GM23248 (cell line): ENCODE measurements at regions not wholly inside any gene's neighbourhood (a gene's known extent, or its start where the extent isn't known, plus 50 kb on each side); places are given as distances from the start of the nearest gene placed in this dataset.

Source experiments
- DNase-seq: peaks from one replicate; pipeline ENCODE4 v3.0.0-alpha.2; 2015
- H2AFZ ChIP-seq: fragments of 200-600 bp; sonication (generic); 2 replicates; pipeline ENCODE4 v1.6.1; 2016; ENCODE audit warnings: antibody characterized with exemption
- H3F3A ChIP-seq: fragments of 200-600 bp; sonication (generic); 2 replicates; pipeline ENCODE4 v1.6.1; 2016; ENCODE audit warnings: mild to moderate bottlenecking, antibody characterized with exemption, mixed run types; ENCODE audit not compliant: insufficient read depth
- H3K27ac ChIP-seq: fragments of 200-600 bp; sonication (generic); 2 replicates; pipeline ENCODE4 v1.5.1; 2016; ENCODE audit warnings: mild to moderate bottlenecking
- H3K27me3 ChIP-seq: fragments of 200-600 bp; sonication (generic); replicated peaks from 2 replicates; pipeline ENCODE4 v1.6.1; 2016; ENCODE audit warnings: mild to moderate bottlenecking; ENCODE audit not compliant: insufficient read depth
- H3K36me3 ChIP-seq: fragments of 200-600 bp; sonication (generic); 2 replicates; pipeline ENCODE4 v1.6.1; 2016; ENCODE audit warnings: low read depth, mild to moderate bottlenecking
- H3K4me1 ChIP-seq: fragments of 200-600 bp; sonication (generic); 2 replicates; pipeline ENCODE4 v1.6.1; 2016; ENCODE audit warnings: mild to moderate bottlenecking; ENCODE audit not compliant: insufficient read depth
- H3K4me2 ChIP-seq: fragments of 200-600 bp; sonication (generic); one replicate; pipeline ENCODE4 v1.6.1; 2016; ENCODE audit warnings: mild to moderate bottlenecking; ENCODE audit not compliant: unreplicated experiment
- H3K4me3 ChIP-seq: fragments of 200-600 bp; sonication (generic); 2 replicates; pipeline ENCODE4 v1.5.1; 2016; ENCODE audit warnings: mild to moderate bottlenecking
- H3K79me2 ChIP-seq: fragments of 200-600 bp; sonication (generic); 2 replicates; pipeline ENCODE4 v1.6.1; 2016; ENCODE audit warnings: mild to moderate bottlenecking; ENCODE audit not compliant: insufficient read depth
- H3K9ac ChIP-seq: fragments of 200-600 bp; sonication (generic); 2 replicates; pipeline ENCODE4 v1.6.1; 2016; ENCODE audit warnings: mild to moderate bottlenecking
- H3K9me2 ChIP-seq: fragments of 200-600 bp; sonication (generic); 2 replicates; pipeline ENCODE4 v1.6.1; 2016; ENCODE audit warnings: mixed run types, mild to moderate bottlenecking, moderate library complexity; ENCODE audit not compliant: insufficient read depth
- H3K9me3 ChIP-seq: fragments of 200-600 bp; sonication (generic); one replicate; pipeline ENCODE4 v1.6.1; 2017; ENCODE audit warnings: low read depth
- H4K20me1 ChIP-seq: fragments of 200-600 bp; sonication (generic); 2 replicates; pipeline ENCODE4 v1.6.0; 2016; ENCODE audit not compliant: insufficient read depth
- EZH2 ChIP-seq: fragments of 200-600 bp; sonication (generic); IDR thresholded peaks from 2 replicates; pipeline ENCODE4 v1.6.1; 2018; ENCODE audit warnings: antibody characterized with exemption, mild to moderate bottlenecking; ENCODE audit not compliant: insufficient read depth, poor library complexity, severe bottlenecking
- EZH2phosphoT487 ChIP-seq: fragments of 200-600 bp; sonication (generic); IDR thresholded peaks from 2 replicates; pipeline ENCODE4 v1.6.1; 2018; ENCODE audit warnings: antibody characterized with exemption, moderate library complexity, mild to moderate bottlenecking, low read depth; ENCODE audit not compliant: insufficient read depth
- WGBS, 2 experiments: methylation state at CpG; one replicate each; pipeline ENCODE4 v1.1.6; 2015 to 2017; ENCODE audit warnings: low lambda C conversion rate in 2 of 2, low coverage in 1 of 2; ENCODE audit errors: missing lambda C conversion rate in 2 of 2; 5-methylcytosine and 5-hydroxymethylcytosine counted together
- in situ Hi-C: fragments of 300-500 bp; cut with MboI; formaldehyde crosslinking; loops from 2 replicates; pipeline ENCODE4 v1.15.0; 2020

- no peak for TF ChIP-seq EZH2
- no peak for TF ChIP-seq EZH2phosphoT487
- no peaks in the 10 kb centered on the region for H4K20me1 ChIP-seq
- no peaks in the 10 kb centered on the region for H3F3A ChIP-seq
- no peaks in the 10 kb centered on the region for H3K4me1 ChIP-seq
- H3K4me2 ChIP-seq, result no peak overlapping the region
- no peak overlapping the region for H3K9ac ChIP-seq
- no peaks in the 10 kb centered on the region for H3K27me3 ChIP-seq
- H3K9me3 ChIP-seq, result no peaks in the 10 kb centered on the region
- no peak for DNase-seq
- WGBS, 2 experiments, result 9 to 26% methylated on average over 1 of the region's 1 CpG
- H3K4me3 ChIP-seq, result no peak overlapping the region
- in situ Hi-C loops, result no loop called here
- no peaks in the 10 kb centered on the region for H3K36me3 ChIP-seq
- H3K9me2 ChIP-seq, result no peaks in the 10 kb centered on the region
- no peak overlapping the region for H3K27ac ChIP-seq
- no peak overlapping the region for H2AFZ ChIP-seq
- H3K79me2 ChIP-seq, result no peaks in the 10 kb centered on the region
Observed at GRCh38 chr20:55053389-55053788, 578.0 kb downstream of the DOK5 start.

DNA sequence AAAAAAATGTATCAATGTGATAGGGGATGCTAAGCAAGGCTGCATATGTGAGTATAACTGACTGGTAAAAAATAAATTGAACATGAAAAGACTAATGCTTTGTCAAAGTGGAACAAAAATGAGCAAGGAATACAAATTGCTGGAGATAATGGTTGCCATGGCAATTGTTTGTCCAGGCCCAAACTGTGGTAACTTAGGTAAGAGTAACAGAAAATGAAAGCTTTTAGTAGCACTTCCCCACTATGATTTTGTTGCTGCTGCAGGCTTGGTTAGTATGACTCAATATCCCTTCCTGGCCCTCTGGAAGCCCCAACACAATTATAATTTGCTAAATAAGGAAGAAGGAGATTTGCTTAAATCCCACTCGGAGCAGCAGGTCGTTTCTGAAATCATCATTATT, 577.1 kb downstream of the DOK5 start:
- no peaks in the 10 kb centered on the region for H3K9me3 ChIP-seq
- H3K9ac ChIP-seq, result no peak overlapping the region
- TF ChIP-seq EZH2 (no peak), EZH2phosphoT487 (no peak)
- H3K36me3 ChIP-seq, result no peaks in the 10 kb centered on the region
- no peak overlapping the region for H2AFZ ChIP-seq
- no peak overlapping the region for H3K27ac ChIP-seq
- no peaks in the 10 kb centered on the region for H3K79me2 ChIP-seq
- H3K4me3 ChIP-seq, result no peak overlapping the region
- no peaks in the 10 kb centered on the region for H3F3A ChIP-seq
- H3K4me1 ChIP-seq, result no peaks in the 10 kb centered on the region
- no peak overlapping the region for H3K4me2 ChIP-seq
- 3 to 9% methylated on average over 2 of the region's 2 CpGs for WGBS, 2 experiments
- no peaks in the 10 kb centered on the region for H3K27me3 ChIP-seq
- in situ Hi-C loops, result no loop called here
- no peaks in the 10 kb centered on the region for H4K20me1 ChIP-seq
- no peak for DNase-seq
- H3K9me2 ChIP-seq, result no peaks in the 10 kb centered on the region

GRCh38 chr20:55038684-55039083, 563.3 kb downstream of the DOK5 start:
- no peaks in the 10 kb centered on the region for H3K9me2 ChIP-seq
- no peaks in the 10 kb centered on the region for H3F3A ChIP-seq
- H3K79me2 ChIP-seq, result no peaks in the 10 kb centered on the region
- H3K9me3 ChIP-seq, result no peaks in the 10 kb centered on the region
- no peaks in the 10 kb centered on the region for H3K4me1 ChIP-seq
- no peaks in the 10 kb centered on the region for H3K36me3 ChIP-seq
- no peak overlapping the region for H3K4me3 ChIP-seq
- no peaks in the 10 kb centered on the region for H3K27me3 ChIP-seq
- H3K27ac ChIP-seq, result no peak overlapping the region
- in situ Hi-C loops, result no loop called here
- no peak for TF ChIP-seq EZH2
- no peak for TF ChIP-seq EZH2phosphoT487
- DNase-seq, result no peak
- H3K9ac ChIP-seq, result no peak overlapping the region
- no peak overlapping the region for H2AFZ ChIP-seq
- no peak overlapping the region for H3K4me2 ChIP-seq
- no peaks in the 10 kb centered on the region for H4K20me1 ChIP-seq

DNA sequence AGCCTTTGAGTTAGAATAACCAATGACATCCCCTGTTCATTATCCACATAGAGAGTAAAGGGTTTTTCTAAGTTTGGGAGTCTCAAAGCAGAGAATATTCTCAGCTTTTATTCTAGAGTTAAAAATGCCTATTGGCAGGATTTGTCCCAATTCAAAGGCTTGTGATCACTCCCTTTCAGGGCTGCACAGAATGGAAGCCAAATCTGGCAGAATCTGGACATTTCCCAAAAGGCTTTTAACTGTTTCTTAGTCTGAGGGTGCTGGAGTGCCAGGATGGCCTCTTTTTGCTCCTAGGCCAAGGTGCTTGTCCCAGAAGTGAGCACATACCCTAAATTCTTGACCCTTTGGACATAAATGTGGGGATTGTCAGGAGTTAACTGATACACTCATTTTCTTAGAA, 556.6 kb downstream of the DOK5 start:
- H3F3A ChIP-seq, result no peaks in the 10 kb centered on the region
- no peak overlapping the region for H2AFZ ChIP-seq
- H3K4me2 ChIP-seq, result no peak overlapping the region
- H3K9me2 ChIP-seq, result no peaks in the 10 kb centered on the region
- DNase-seq, result no peak
- no peak overlapping the region for H3K4me3 ChIP-seq
- no peaks in the 10 kb centered on the region for H4K20me1 ChIP-seq
- H3K27me3 ChIP-seq, result no peaks in the 10 kb centered on the region
- H3K27ac ChIP-seq, result no peak overlapping the region
- no peak overlapping the region for H3K9ac ChIP-seq
- TF ChIP-seq EZH2 (no peak), EZH2phosphoT487 (no peak)
- no peaks in the 10 kb centered on the region for H3K9me3 ChIP-seq
- H3K4me1 ChIP-seq, result no peaks in the 10 kb centered on the region
- H3K79me2 ChIP-seq, result no peaks in the 10 kb centered on the region
- in situ Hi-C loops, result no loop called here
- H3K36me3 ChIP-seq, result no peaks in the 10 kb centered on the region

GRCh38 chr20:55014766-55015165, 539.4 kb downstream of the DOK5 start:
- no peaks in the 10 kb centered on the region for H4K20me1 ChIP-seq
- H3K9me3 ChIP-seq, result no peaks in the 10 kb centered on the region
- H3K9ac ChIP-seq, result no peak overlapping the region
- no peaks in the 10 kb centered on the region for H3K9me2 ChIP-seq
- no peaks in the 10 kb centered on the region for H3K36me3 ChIP-seq
- H3K4me3 ChIP-seq, result no peak overlapping the region
- no peaks in the 10 kb centered on the region for H3K79me2 ChIP-seq
- H3K27me3 ChIP-seq, result no peaks in the 10 kb centered on the region
- TF ChIP-seq EZH2, result no peak
- no peak for TF ChIP-seq EZH2phosphoT487
- no peaks in the 10 kb centered on the region for H3K4me1 ChIP-seq
- in situ Hi-C loops, result no loop called here
- H3K4me2 ChIP-seq, result no peak overlapping the region
- no peak overlapping the region for H2AFZ ChIP-seq
- 15% methylated on average over 4 of the region's 4 CpGs for WGBS, 2 experiments
- no peaks in the 10 kb centered on the region for H3F3A ChIP-seq
- no peak overlapping the region for H3K27ac ChIP-seq
- DNase-seq, result no peak
